CD4-positive, alpha-beta T cell (primary cell): ENCODE measurements at regions not wholly inside any gene's neighbourhood (a gene's known extent, or its start where the extent isn't known, plus 50 kb on each side); places are given as distances from the start of the nearest gene placed in this dataset.

ENCODE experiments used
- ATAC-seq: fragments of 200-7000 bp; cut with Tn5 transposase; one replicate; pipeline ENCODE4 v1.10.0; 2022; ENCODE audit warnings: mild to moderate bottlenecking; ENCODE audit not compliant: poor library complexity
- CTCF ChIA-PET: fragments of 350-600 bp; sonication (Branson Sonifier 250); formaldehyde crosslinking; loops from one replicate; lab custom pipeline; 2021; ENCODE audit warnings: antibody characterized with exemption, inconsistent platforms; lab: Charles Lee
- POLR2A ChIA-PET: fragments of 350-600 bp; sonication (Branson Sonifier 250); formaldehyde crosslinking; loops from one replicate; lab custom pipeline; 2021; ENCODE audit warnings: antibody characterized with exemption, inconsistent platforms; lab: Charles Lee
- DNase-seq, 14 experiments: peaks; one replicate each; pipeline ENCODE4 v3.0.0-alpha.2; 2013 to 2020; ENCODE audit warnings: mixed read lengths in 2 of 14
- H3K27ac ChIP-seq, 2 donors: one replicate each; pipeline versions ENCODE4 v1.5.1 to v1.7.0; 2013; ENCODE audit warnings: low read length in 2 of 2, low read depth in 1 of 2, mild to moderate bottlenecking in 1 of 2
- H3K27me3 ChIP-seq, 2 experiments: 1 replicate in 1 of 2; 2 replicates in 1 of 2; pipeline versions ENCODE4 v1.6.1 to v1.7.0; 2013; ENCODE audit warnings: low read length in 2 of 2, control low read depth in 1 of 2, mild to moderate bottlenecking in 1 of 2, moderate library complexity in 1 of 2; ENCODE audit not compliant: insufficient read depth in 2 of 2, control insufficient read depth in 1 of 2
- H3K36me3 ChIP-seq: one replicate; pipeline ENCODE4 v1.6.1; 2013; ENCODE audit warnings: low read length, control low read depth; ENCODE audit not compliant: insufficient read depth
- H3K4me1 ChIP-seq: one replicate; pipeline ENCODE4 v1.6.1; 2013; ENCODE audit warnings: low read length, control low read depth; ENCODE audit not compliant: insufficient read depth
- H3K4me3 ChIP-seq: one replicate; pipeline ENCODE4 v1.5.1; 2013; ENCODE audit warnings: mild to moderate bottlenecking, low read length, moderate library complexity
- H3K9me3 ChIP-seq, 2 experiments: 1 replicate in 1 of 2; 2 replicates in 1 of 2; pipeline versions ENCODE4 v1.6.1 to v1.7.0; 2013; ENCODE audit warnings: low read length in 2 of 2, mild to moderate bottlenecking in 2 of 2, control low read depth in 1 of 2, moderate library complexity in 1 of 2; ENCODE audit not compliant: control insufficient read depth in 1 of 2, insufficient read depth in 1 of 2
- H3K27ac Mint-ChIP-seq: one replicate; pipeline ENCODE4 v1.8.0; 2020; ENCODE audit warnings: mixed read lengths
- H3K27me3 Mint-ChIP-seq: one replicate; pipeline ENCODE4 v1.8.0; 2021; ENCODE audit warnings: mixed read lengths
- H3K36me3 Mint-ChIP-seq: one replicate; pipeline ENCODE4 v1.8.0; 2021; ENCODE audit warnings: low read depth, mixed read lengths
- H3K4me1 Mint-ChIP-seq: one replicate; pipeline ENCODE4 v1.8.0; 2021; ENCODE audit warnings: low read depth, mixed read lengths
- H3K4me3 Mint-ChIP-seq: one replicate; pipeline ENCODE4 v1.8.0; 2020; ENCODE audit warnings: mild to moderate bottlenecking, mixed read lengths
- H3K9me3 Mint-ChIP-seq: one replicate; pipeline ENCODE4 v1.8.0; 2020; ENCODE audit warnings: mixed read lengths
- CTCF ChIP-seq: fragments of 200-600 bp; IDR thresholded peaks from one replicate; pipeline ENCODE4 v1.8.0; 2022; ENCODE audit warnings: antibody characterized with exemption, mild to moderate bottlenecking
- intact Hi-C, 2 experiments: fragments of 100-400 bp; cut with DNase I in 1 of 2; cut with micrococcal nuclease in 1 of 2; formaldehyde crosslinking; loops; one replicate each; pipeline versions ENCODE4 v1.15.1 to v1.9.0; 2023 to 2025; cut with DNase I, micrococcal nuclease

- Histone ChIP-seq H3K9me3 (peaks cover 0 to 3% of the 10 kb centered on the region in 2 experiments), H3K27ac (no peak overlapping the region), H3K36me3 (no peaks in the 10 kb centered on the region), H3K4me3 (no peak overlapping the region), H3K27me3 (peaks cover 0 to 3% of the 10 kb centered on the region in 2 experiments), H3K4me1 (no peaks in the 10 kb centered on the region)
- CTCF ChIA-PET = no interaction called here
- DNase-seq (no peak), ATAC-seq (no peak)
- TF ChIP-seq CTCF = no peak
- POLR2A ChIA-PET = no interaction called here
- H3K4me1 Mint-ChIP-seq = no peaks in the 10 kb centered on the region
- peaks cover 15% of the 10 kb centered on the region for H3K27me3 Mint-ChIP-seq
- H3K36me3 Mint-ChIP-seq = no peaks in the 10 kb centered on the region
- no peak overlapping the region for H3K4me3 Mint-ChIP-seq
- no peaks in the 10 kb centered on the region for H3K9me3 Mint-ChIP-seq
- no peak overlapping the region for H3K27ac Mint-ChIP-seq
- intact Hi-C loops = no loop called here
Measured at GRCh38 chr22:49100316-49100715, 727.4 kb downstream of the BRD1 start.

GRCh38 chr22:49099496-49100124 is 728.1 kb downstream of the BRD1 start:
- no peak for TF ChIP-seq CTCF
- Histone ChIP-seq H3K4me1 (no peaks in the 10 kb centered on the region), H3K9me3 (peaks cover 0 to 8% of the 10 kb centered on the region in 2 experiments), H3K4me3 (no peak overlapping the region), H3K36me3 (no peaks in the 10 kb centered on the region), H3K27ac (no peak overlapping the region), H3K27me3 (peaks cover 0 to 3% of the 10 kb centered on the region in 2 experiments)
- H3K36me3 Mint-ChIP-seq = no peaks in the 10 kb centered on the region
- POLR2A ChIA-PET = no interaction called here
- no peak for DNase-seq
- no peaks in the 10 kb centered on the region for H3K9me3 Mint-ChIP-seq
- no peak overlapping the region for H3K4me3 Mint-ChIP-seq
- CTCF ChIA-PET = no interaction called here
- no peaks in the 10 kb centered on the region for H3K4me1 Mint-ChIP-seq
- peaks cover 11% of the 10 kb centered on the region for H3K27me3 Mint-ChIP-seq
- no peak overlapping the region for H3K27ac Mint-ChIP-seq
- no peak for ATAC-seq
- intact Hi-C loops = no loop called here

- Mint-ChIP-seq H3K4me1 (no peaks in the 10 kb centered on the region), H3K4me3 (no peak overlapping the region), H3K36me3 (no peaks in the 10 kb centered on the region), H3K27ac (no peak overlapping the region), H3K27me3 (peaks cover 7% of the 10 kb centered on the region), H3K9me3 (no peaks in the 10 kb centered on the region)
- H3K9me3 ChIP-seq = peaks cover 0 to 8% of the 10 kb centered on the region in 2 experiments
- H3K27me3 ChIP-seq = peaks cover 0 to 3% of the 10 kb centered on the region in 2 experiments
- no peaks in the 10 kb centered on the region for H3K36me3 ChIP-seq
- intact Hi-C loops = no loop called here
- no peak overlapping the region for H3K4me3 ChIP-seq
- H3K4me1 ChIP-seq = no peaks in the 10 kb centered on the region
- TF ChIP-seq CTCF = no peak
- H3K27ac ChIP-seq = no peak overlapping the region
- ATAC-seq (no peak), DNase-seq (no peak)
- POLR2A ChIA-PET = no interaction called here
- CTCF ChIA-PET = no interaction called here
Measured at GRCh38 chr22:49099089-49099488, 728.6 kb downstream of the BRD1 start.
